ENCODE measurements at regions not wholly inside any gene's neighbourhood (a gene's known extent, or its start where the extent isn't known, plus 50 kb on each side); places are given as distances from the start of the nearest gene placed in this dataset.
"Not testable (repeated sequence)": the region's sequence is repeated elsewhere in the genome, so short reads cannot be mapped to it uniquely, and the experiment has no call there.

GRCh38 chr21:27769763-27770162, 802.9 kb upstream of the ADAMTS5 start:
- no peak for ATAC-seq
- TF ChIP-seq CTCF (IDR thresholded peaks at IDR 0.05) = no peak
- no peak overlapping the region for H3K4me3 ChIP-seq

GRCh38 chr21:27768046-27768637, 801.3 kb upstream of the ADAMTS5 start:
- H3K36me3 ChIP-seq (ENCODE audit: low read depth); H3K4me3 ChIP-seq; ATAC-seq; DNase-seq; H3K4me1 ChIP-seq (ENCODE audit: low read depth); H3K9me3 ChIP-seq; intact Hi-C loops (cut with DNase I, micrococcal nuclease): not testable (repeated sequence)

More at GRCh38 chr21:27769763-27770162, 802.9 kb upstream of the ADAMTS5 start:
- no peak for DNase-seq
- no peaks in the 10 kb centered on the region for H3K4me1 ChIP-seq (ENCODE audit: low read depth)
- no peaks in the 10 kb centered on the region for H3K9me3 ChIP-seq
- intact Hi-C loops (cut with DNase I, micrococcal nuclease) = no loop called here
- no peaks in the 10 kb centered on the region for H3K36me3 ChIP-seq (ENCODE audit: low read depth)

- H3K9me3 ChIP-seq = no peaks in the 10 kb centered on the region
- TF ChIP-seq CTCF (IDR thresholded peaks at IDR 0.05) = no peak
- no peaks in the 10 kb centered on the region for H3K36me3 ChIP-seq (ENCODE audit: low read depth)
- intact Hi-C loops (cut with DNase I, micrococcal nuclease) = no loop called here
- H3K4me3 ChIP-seq = no peak overlapping the region
- ATAC-seq (no peak), DNase-seq (no peak)
- no peaks in the 10 kb centered on the region for H3K4me1 ChIP-seq (ENCODE audit: low read depth)
Observed at GRCh38 chr21:27764056-27764455, 797.2 kb upstream of the ADAMTS5 start.

GRCh38 chr21:27761623-27762022, 794.7 kb upstream of the ADAMTS5 start:
- peak; percentile 45 for ATAC-seq
- intact Hi-C loops (cut with DNase I, micrococcal nuclease) = no loop called here
- Histone ChIP-seq H3K36me3 (ENCODE audit: low read depth) (no peaks in the 10 kb centered on the region), H3K4me3 (no peak overlapping the region), H3K4me1 (ENCODE audit: low read depth) (no peaks in the 10 kb centered on the region), H3K9me3 (no peaks in the 10 kb centered on the region)
- peak in 1 of 3 donors; percentile 45 for DNase-seq
- TF ChIP-seq CTCF (IDR thresholded peaks at IDR 0.05) = no peak

GRCh38 chr21:27759820-27760219, 792.9 kb upstream of the ADAMTS5 start:
- H3K4me1 ChIP-seq (ENCODE audit: low read depth) = no peaks in the 10 kb centered on the region
- no peaks in the 10 kb centered on the region for H3K9me3 ChIP-seq
- no peak overlapping the region for H3K4me3 ChIP-seq
- no peaks in the 10 kb centered on the region for H3K36me3 ChIP-seq (ENCODE audit: low read depth)
- ATAC-seq (peak; percentile 64), DNase-seq (no peak)
- no peak for TF ChIP-seq CTCF (IDR thresholded peaks at IDR 0.05)
- intact Hi-C loops (cut with DNase I, micrococcal nuclease) = no loop called here

GRCh38 chr21:27759091-27759659, 792.3 kb upstream of the ADAMTS5 start:
- peak in 2 of 3 donors; percentile 68 for DNase-seq
- intact Hi-C loops (cut with DNase I, micrococcal nuclease) = no loop called here
- no peak overlapping the region for H3K4me3 ChIP-seq
- no peaks in the 10 kb centered on the region for H3K36me3 ChIP-seq (ENCODE audit: low read depth)
- peak; percentile 88 for ATAC-seq
- TF ChIP-seq CTCF (IDR thresholded peaks at IDR 0.05) = no peak
- no peaks in the 10 kb centered on the region for H3K9me3 ChIP-seq
- no peaks in the 10 kb centered on the region for H3K4me1 ChIP-seq (ENCODE audit: low read depth)
